KOPT-K1 (cell line): ENCODE measurements at regions not wholly inside any gene's neighbourhood (a gene's known extent, or its start where the extent isn't known, plus 50 kb on each side); places are given as distances from the start of the nearest gene placed in this dataset.

Source experiments
- H3K27ac ChIP-seq: fragments of 200-600 bp; sonication (generic); 2 replicates; pipeline ENCODE4 v1.5.1; 2016; ENCODE audit warnings: antibody characterized with exemption, mild to moderate bottlenecking, low read depth, low read length; ENCODE audit not compliant: poor library complexity, severe bottlenecking
- H3K36me3 ChIP-seq: fragments of 200-600 bp; sonication (generic); 2 replicates; pipeline ENCODE4 v1.5.1; 2017; ENCODE audit warnings: antibody characterized with exemption, mild to moderate bottlenecking, low read length, moderate library complexity; ENCODE audit not compliant: insufficient read depth
- H3K9me3 ChIP-seq: fragments of 200-600 bp; sonication (generic); 2 replicates; pipeline ENCODE4 v1.5.1; 2017; ENCODE audit warnings: antibody characterized with exemption, low read length, mild to moderate bottlenecking; ENCODE audit not compliant: insufficient read depth, poor library complexity, severe bottlenecking

GRCh38 chr3:180375831-180376230, 226.1 kb upstream of the TTC14 start:
- Histone ChIP-seq H3K9me3 (no peaks in the 10 kb centered on the region), H3K36me3 (no peaks in the 10 kb centered on the region), H3K27ac (no peak overlapping the region)

GRCh38 chr3:180378496-180378895, 223.5 kb upstream of the TTC14 start:
- H3K36me3 ChIP-seq: no peaks in the 10 kb centered on the region
- no peak overlapping the region for H3K27ac ChIP-seq
- H3K9me3 ChIP-seq: no peaks in the 10 kb centered on the region

DNA sequence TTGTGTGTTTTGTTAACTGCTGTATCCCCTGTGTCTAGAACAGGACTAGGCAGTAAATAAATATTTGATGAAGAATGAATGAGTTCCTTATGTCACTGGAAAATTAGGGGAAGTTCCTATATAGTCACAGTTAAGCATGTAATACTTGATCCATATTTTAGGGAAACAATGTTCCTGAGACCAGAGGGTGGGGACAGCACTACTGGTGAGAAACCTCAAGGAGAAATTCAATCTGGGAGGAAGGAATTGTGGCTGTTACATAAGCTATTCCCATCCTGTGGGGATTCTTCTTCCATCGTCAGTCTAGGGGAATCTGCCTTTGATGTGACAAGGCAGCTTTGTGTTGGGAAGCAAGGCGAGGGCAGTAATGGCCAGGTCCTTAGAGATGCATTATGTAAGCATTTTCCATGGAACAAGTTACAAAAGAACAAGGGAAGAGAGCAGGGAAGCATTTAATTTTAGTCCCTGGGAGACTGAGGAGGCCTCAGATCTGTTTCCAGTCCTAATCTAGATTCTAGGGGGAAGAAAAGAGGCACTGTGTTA, 219.3 kb upstream of the TTC14 start:
- Histone ChIP-seq H3K27ac (no peak overlapping the region), H3K36me3 (no peaks in the 10 kb centered on the region), H3K9me3 (no peaks in the 10 kb centered on the region)

DNA sequence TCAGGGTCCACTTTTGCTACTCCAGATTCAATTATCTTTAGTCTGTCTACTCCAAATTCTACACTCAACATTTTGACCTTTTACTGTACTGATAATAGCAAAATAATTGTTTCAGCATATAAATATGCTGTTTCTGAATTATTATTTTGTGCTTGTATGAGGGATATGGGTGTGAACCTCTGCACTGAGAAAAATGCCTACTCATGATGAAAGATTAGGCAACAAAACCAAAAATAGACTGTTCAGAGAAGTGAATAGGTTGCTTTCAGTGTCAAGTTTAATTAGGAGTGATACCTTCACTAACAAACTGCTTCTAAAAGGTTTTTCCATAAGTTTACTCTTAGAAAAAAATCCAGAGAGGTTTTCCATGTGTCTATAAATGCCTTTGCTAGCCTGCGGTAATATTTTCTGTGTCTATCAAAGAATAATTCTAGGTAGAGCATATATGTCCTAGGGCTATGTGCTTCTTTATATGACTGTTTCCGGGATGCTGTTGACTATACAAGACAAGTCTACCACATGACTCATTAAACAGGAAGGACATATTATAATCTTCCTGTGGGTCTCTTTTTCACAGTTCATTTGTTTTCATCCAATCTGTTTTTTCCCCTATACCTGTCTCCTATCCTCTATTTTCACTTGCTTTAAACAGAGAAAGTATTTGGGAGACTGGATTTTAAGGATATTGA, 218.5 kb upstream of the TTC14 start:
- no peak overlapping the region for H3K27ac ChIP-seq
- no peaks in the 10 kb centered on the region for H3K9me3 ChIP-seq
- no peaks in the 10 kb centered on the region for H3K36me3 ChIP-seq

- Histone ChIP-seq H3K27ac (no peak overlapping the region), H3K36me3 (no peaks in the 10 kb centered on the region), H3K9me3 (no peaks in the 10 kb centered on the region)
Measured at GRCh38 chr3:180390313-180390712, 211.7 kb upstream of the TTC14 start.

GRCh38 chr3:180391001-180391400, 211.0 kb upstream of the TTC14 start:
- no peak overlapping the region for H3K27ac ChIP-seq
- no peaks in the 10 kb centered on the region for H3K9me3 ChIP-seq
- no peaks in the 10 kb centered on the region for H3K36me3 ChIP-seq

DNA sequence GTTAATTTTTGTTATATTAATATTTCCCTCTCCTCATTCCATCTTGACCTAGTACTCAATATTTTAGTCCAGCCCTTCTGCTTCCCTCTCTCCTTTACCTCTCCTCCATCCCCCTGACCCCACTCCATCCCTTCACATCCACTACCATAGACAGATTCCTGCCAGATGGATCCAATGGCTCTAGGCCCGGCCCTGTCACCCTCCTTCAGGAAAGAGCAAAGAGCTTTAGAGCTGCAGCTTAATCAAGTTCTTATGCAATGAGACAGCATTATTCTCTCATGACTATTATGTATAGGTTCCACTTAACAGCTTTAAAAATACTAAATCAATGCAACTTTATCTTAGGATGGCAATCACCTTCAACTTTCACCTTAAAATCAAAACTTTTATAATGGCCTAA, 200.7 kb upstream of the TTC14 start:
- no peaks in the 10 kb centered on the region for H3K9me3 ChIP-seq
- no peak overlapping the region for H3K27ac ChIP-seq
- no peaks in the 10 kb centered on the region for H3K36me3 ChIP-seq

DNA sequence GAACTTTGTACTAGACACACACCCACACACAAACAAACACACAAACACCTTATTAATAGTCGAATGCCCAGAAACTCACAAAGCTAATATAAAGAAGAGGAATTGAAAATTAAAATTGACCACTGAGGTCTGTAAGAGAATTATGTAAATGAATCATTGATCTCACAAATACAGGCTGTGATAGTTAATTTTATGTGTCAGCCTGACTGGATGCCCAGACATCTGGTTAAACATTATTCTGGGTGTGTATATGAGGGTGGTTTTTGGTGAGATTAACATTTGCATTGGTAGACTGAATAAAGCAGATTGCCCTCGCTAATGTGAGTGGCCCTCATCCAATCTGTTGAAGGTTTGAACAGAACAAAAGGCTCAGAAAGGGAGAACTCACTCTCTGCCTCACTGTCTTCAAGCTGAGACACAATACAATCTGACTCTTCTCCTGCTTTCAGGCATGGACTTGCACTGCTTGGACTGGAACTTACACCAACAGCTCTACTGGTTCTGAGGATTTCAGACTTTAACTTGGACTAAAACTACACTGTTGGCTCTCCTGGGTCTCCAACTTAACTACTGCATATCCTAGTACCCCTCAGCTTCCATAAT, 199.4 kb upstream of the TTC14 start:
- Histone ChIP-seq H3K9me3 (no peaks in the 10 kb centered on the region), H3K36me3 (no peaks in the 10 kb centered on the region), H3K27ac (no peak overlapping the region)

GRCh38 chr3:180403156-180403555, 198.8 kb upstream of the TTC14 start:
- Histone ChIP-seq H3K36me3 (no peaks in the 10 kb centered on the region), H3K9me3 (no peaks in the 10 kb centered on the region), H3K27ac (no peak overlapping the region)

DNA sequence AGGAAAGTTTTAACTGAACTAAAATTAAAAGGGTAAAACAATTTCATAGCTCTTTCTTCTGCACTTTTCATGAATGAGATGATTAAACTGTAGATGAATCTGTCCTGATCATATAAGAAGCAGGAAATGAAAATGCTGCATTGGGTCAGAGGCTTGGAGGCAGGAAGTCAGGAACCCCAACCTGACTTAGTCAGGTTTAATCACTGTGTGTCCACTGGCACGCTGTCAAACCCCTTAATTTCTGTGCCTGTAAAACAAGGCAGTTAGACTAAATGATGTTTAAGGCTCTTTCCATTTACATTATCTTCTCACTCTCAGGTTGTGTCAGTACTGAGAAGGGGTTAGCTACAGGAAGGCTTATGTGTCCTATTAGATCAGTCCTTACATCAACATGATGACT, 193.3 kb upstream of the TTC14 start:
- Histone ChIP-seq H3K27ac (no peak overlapping the region), H3K36me3 (no peaks in the 10 kb centered on the region), H3K9me3 (no peaks in the 10 kb centered on the region)

DNA sequence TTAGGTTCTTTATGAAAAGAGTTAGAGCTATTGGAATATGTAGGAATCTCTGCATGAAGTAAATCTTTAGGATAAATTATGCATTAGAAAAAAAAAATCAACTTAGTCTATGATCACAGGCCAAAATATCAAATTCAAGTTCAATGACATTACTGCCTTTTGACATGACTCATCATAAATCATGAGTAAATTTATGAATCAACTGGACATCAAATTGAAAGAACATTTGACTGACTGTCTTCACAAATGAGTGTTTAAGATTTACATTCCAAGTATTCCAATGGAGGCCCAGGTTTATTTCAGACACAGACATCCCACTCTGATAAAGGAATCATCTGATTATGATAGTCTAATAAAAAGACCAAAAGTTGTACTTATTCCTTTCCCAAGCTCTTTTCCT, 192.8 kb upstream of the TTC14 start:
- Histone ChIP-seq H3K9me3 (no peaks in the 10 kb centered on the region), H3K27ac (no peak overlapping the region), H3K36me3 (no peaks in the 10 kb centered on the region)

DNA sequence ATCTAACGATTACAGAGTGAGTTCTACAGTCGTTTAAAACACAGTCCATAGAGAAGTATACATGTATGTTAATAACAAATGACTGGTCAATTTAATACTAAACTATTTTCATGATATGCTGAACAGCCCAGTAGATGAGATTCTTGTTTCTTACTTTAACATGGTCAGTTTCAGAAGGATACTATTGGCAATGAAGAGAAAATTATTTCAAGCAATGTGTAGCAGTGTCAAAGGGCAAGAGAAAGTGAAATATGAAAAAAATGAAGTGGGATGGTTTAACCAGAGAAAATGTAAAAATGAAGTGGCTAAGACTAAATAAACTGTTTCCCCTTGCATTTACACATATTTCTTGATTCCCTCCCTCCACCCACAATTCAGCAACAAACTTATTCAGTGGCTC, 192.1 kb upstream of the TTC14 start:
- Histone ChIP-seq H3K27ac (no peak overlapping the region), H3K9me3 (no peaks in the 10 kb centered on the region)

DNA sequence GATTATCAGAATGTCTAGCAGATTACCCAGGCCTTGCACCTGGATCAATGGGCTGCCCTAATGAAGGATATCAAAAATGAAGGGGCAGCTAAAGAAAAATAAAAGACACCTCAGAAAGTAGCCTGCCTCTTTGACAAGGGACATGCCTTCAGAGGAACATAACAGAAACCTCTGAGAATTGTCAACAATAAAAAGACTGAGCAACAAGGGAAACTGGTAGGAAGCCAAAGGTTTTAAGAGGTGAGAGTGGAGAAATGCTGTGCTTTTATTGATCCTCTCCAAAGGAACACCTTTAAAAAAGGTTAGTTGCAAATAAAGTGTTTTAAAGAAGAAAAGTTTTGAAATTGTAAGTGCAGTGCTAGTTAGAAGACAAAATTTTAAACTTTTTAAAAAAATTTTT, 187.8 kb upstream of the TTC14 start:
- Histone ChIP-seq H3K27ac (no peak overlapping the region), H3K36me3 (no peaks in the 10 kb centered on the region), H3K9me3 (no peaks in the 10 kb centered on the region)

More for the DNA sequence above, 192.1 kb upstream of the TTC14 start:
- no peaks in the 10 kb centered on the region for H3K36me3 ChIP-seq

- Histone ChIP-seq H3K27ac (no peak overlapping the region), H3K9me3 (no peaks in the 10 kb centered on the region), H3K36me3 (no peaks in the 10 kb centered on the region)
Measured at GRCh38 chr3:180416111-180416594, 185.8 kb upstream of the TTC14 start.

DNA sequence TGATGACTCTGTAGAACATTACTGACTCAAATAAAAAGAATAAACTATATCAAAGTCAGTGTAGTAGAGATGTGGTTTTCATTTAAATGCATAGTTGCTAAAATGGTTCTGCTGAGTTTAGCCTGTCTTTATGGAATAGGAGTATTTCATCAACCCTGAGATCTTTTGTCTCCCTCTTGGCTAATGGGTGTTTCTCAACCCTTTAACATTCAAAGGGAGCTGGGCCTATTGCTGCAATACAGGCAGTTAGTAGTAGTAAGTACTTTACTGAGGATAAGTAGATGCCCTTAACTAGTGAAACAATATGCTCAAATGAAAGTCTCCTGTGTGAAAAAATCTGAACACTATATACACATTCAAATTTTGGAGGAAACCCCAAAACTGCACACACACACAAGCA, 184.7 kb upstream of the TTC14 start:
- Histone ChIP-seq H3K27ac (no peak overlapping the region), H3K9me3 (no peaks in the 10 kb centered on the region), H3K36me3 (no peaks in the 10 kb centered on the region)

DNA sequence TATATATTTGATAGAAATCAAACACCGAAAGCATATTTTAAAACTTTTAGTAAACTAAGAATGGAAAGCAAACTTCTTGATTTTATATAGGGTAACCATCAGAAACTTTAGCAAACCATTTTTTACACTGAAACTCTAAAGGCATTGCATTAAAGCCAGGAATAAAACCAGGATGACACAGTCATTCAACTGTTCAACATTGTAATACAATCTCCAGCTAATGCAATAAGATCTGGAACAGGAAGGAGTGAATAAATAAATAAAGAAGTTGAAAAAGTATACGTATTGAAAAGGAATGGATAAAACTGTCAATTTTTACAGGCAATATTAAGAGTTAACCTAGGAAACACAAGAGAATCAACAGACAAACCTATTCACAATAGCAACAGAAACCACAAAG, 181.9 kb upstream of the TTC14 start:
- no peaks in the 10 kb centered on the region for H3K36me3 ChIP-seq
- H3K9me3 ChIP-seq: no peaks in the 10 kb centered on the region
- H3K27ac ChIP-seq: no peak overlapping the region
